HepG2 (cell line): ENCODE measurements at regions not wholly inside any gene's neighbourhood (a gene's known extent, or its start where the extent isn't known, plus 50 kb on each side); places are given as distances from the start of the nearest gene placed in this dataset.

Source experiments
- ATAC-seq: fragments of 200-7000 bp; cut with Tn5 transposase; 3 replicates; pipeline ENCODE4 v1.9.1; 2020; ENCODE audit warnings: mild to moderate bottlenecking, moderate library complexity
- BruUV-seq: library from RNA; stranded (reverse); fragments of 400-500 nt; replicated peaks from 2 replicates; lab custom pipeline; 2021; lab: Mats Ljungman, UMichigan
- CTCF ChIA-PET: fragments of 300-600 bp; formaldehyde crosslinking; extraction: SDS; loops from one replicate; lab custom pipeline; 2021; ENCODE audit warnings: low total read pairs, inconsistent platforms, low intra/inter-chr PET ratio; lab: Yijun Ruan, JAX
- POLR2A ChIA-PET: fragments of 350-600 bp; sonication (Branson Sonifier 250); formaldehyde crosslinking; loops from one replicate; lab custom pipeline; 2020; ENCODE audit warnings: antibody characterized with exemption, inconsistent platforms; lab: Yijun Ruan, JAX
- DNase-seq: peaks from one replicate; pipeline ENCODE4 v3.0.0-alpha.2; 2015; ENCODE audit warnings: low spot score
- FAIRE-seq: peaks from 3 replicates; lab custom pipeline; 2011; peaks lifted over from hg19 to GRCh38; lab: Jason Lieb, UNC
- H2AFZ ChIP-seq: one replicate; pipeline ENCODE4 v1.6.1; 2011; ENCODE audit warnings: low read length, inconsistent platforms
- H3K27ac ChIP-seq: fragments of 300-600 bp; 3 replicates; pipeline ENCODE4 v1.8.0; 2011; ENCODE audit warnings: mixed run types, mild to moderate bottlenecking, mixed read lengths, low read length, inconsistent platforms; ENCODE audit not compliant: insufficient read depth; ENCODE audit errors: extremely low read length
- H3K27me3 ChIP-seq, 2 experiments: fragments of 200-600 bp in 1 of 2; 2 replicates in 1 of 2; 3 replicates in 1 of 2; pipeline versions ENCODE4 v1.6.0 to v1.8.0; 2011; ENCODE audit warnings: low read length in 2 of 2, mild to moderate bottlenecking in 2 of 2, moderate library complexity in 2 of 2, inconsistent platforms in 1 of 2; ENCODE audit not compliant: insufficient read depth in 2 of 2, control insufficient read depth in 1 of 2
- H3K36me3 ChIP-seq, 2 experiments: fragments of 200-600 bp in 1 of 2; replicated peaks in 1 of 2; 2 replicates in 1 of 2; 3 replicates in 1 of 2; pipeline versions ENCODE4 v1.5.1 to v1.8.0; 2011; ENCODE audit warnings: low read length in 2 of 2, inconsistent platforms in 1 of 2; ENCODE audit not compliant: insufficient read depth in 2 of 2, control insufficient read depth in 1 of 2
- H3K4me1 ChIP-seq: 2 replicates; pipeline ENCODE4 v1.5.1; 2012; ENCODE audit warnings: low read length, inconsistent platforms; ENCODE audit not compliant: insufficient read depth
- H3K4me2 ChIP-seq: 2 replicates; pipeline ENCODE4 v1.6.0; 2011; ENCODE audit warnings: low read depth, low read length, inconsistent platforms
- H3K4me3 ChIP-seq, 3 experiments: fragments of 200-600 bp in 1 of 3; sonication (generic), shearing (Covaris generic) in 1 of 3; replicated peaks in 1 of 3; 2 replicates each; pipeline ENCODE4 v1.5.1; 2011 to 2016; ENCODE audit warnings: low read length in 3 of 3, inconsistent platforms in 2 of 3, low read depth in 2 of 3, mild to moderate bottlenecking in 2 of 3, control low read depth in 1 of 3, mixed read lengths in 1 of 3; ENCODE audit not compliant: insufficient read depth in 1 of 3
- H3K79me2 ChIP-seq: one replicate; pipeline ENCODE4 v1.6.1; 2011; ENCODE audit warnings: low read length, inconsistent platforms; ENCODE audit not compliant: insufficient read depth
- H3K9ac ChIP-seq: 2 replicates; pipeline ENCODE4 v1.6.0; 2011; ENCODE audit warnings: mild to moderate bottlenecking, low read depth, low read length, inconsistent platforms; ENCODE audit not compliant: insufficient read depth
- H3K9me3 ChIP-seq: 2 replicates; pipeline ENCODE4 v1.5.1; 2012; ENCODE audit warnings: mild to moderate bottlenecking, low read length
- H4K20me1 ChIP-seq: 2 replicates; pipeline ENCODE4 v1.6.0; 2011; ENCODE audit warnings: inconsistent platforms, mild to moderate bottlenecking, low read length, moderate library complexity; ENCODE audit not compliant: insufficient read depth
- ATF1 ChIP-seq: IDR thresholded peaks from 2 replicates; pipeline ENCODE4 v1.6.1; 2016; ENCODE audit warnings: mild to moderate bottlenecking, control low read depth
- ERF ChIP-seq: IDR thresholded peaks from 2 replicates; pipeline ENCODE4 v1.6.1; 2018; ENCODE audit warnings: missing biosample characterization, missing genetic modification reagents
- FOXA1 ChIP-seq, 2 experiments: fragments of 450-650 bp in 1 of 2; sonication (generic) in 1 of 2; formaldehyde crosslinking in 1 of 2; IDR thresholded peaks; 2 replicates each; pipeline versions ENCODE4 v1.4.0 to v1.6.1; 2016 to 2020; ENCODE audit warnings: missing genetic modification reagents in 1 of 2
- GATAD2A ChIP-seq: IDR thresholded peaks from 2 replicates; pipeline ENCODE4 v1.6.1; 2016
- HDAC6 ChIP-seq: fragments of 200-600 bp; sonication (generic); IDR thresholded peaks from 2 replicates; pipeline ENCODE4 v1.7.0; 2017; ENCODE audit warnings: mild to moderate bottlenecking, antibody characterized with exemption, low read length, low read depth
- HNRNPUL1 ChIP-seq: fragments of 200-400 bp; formaldehyde crosslinking; IDR thresholded peaks from 2 replicates; pipeline ENCODE4 v1.6.1; 2017; ENCODE audit warnings: low read depth, mild to moderate bottlenecking, low read length, moderate library complexity
- MED8 ChIP-seq: sonication (generic); formaldehyde crosslinking; IDR thresholded peaks from 2 replicates; pipeline ENCODE4 v1.8.1; 2023; ENCODE audit warnings: mild to moderate bottlenecking, missing genetic modification reagents; ENCODE audit not compliant: insufficient replicate concordance
- NFKB2 ChIP-seq: sonication (generic); formaldehyde crosslinking; IDR thresholded peaks from 2 replicates; pipeline ENCODE4 v1.4.0; 2020; ENCODE audit warnings: missing genetic modification reagents, borderline replicate concordance
- NFYB ChIP-seq: sonication (generic); formaldehyde crosslinking; IDR thresholded peaks from 2 replicates; pipeline ENCODE4 v1.4.0; 2020; ENCODE audit warnings: missing genetic modification reagents
- SP2 ChIP-seq: sonication (generic); formaldehyde crosslinking; IDR thresholded peaks from 2 replicates; pipeline ENCODE4 v1.5.1; 2020; ENCODE audit warnings: mild to moderate bottlenecking, missing genetic modification reagents
- ZBTB38 ChIP-seq: sonication (generic); formaldehyde crosslinking; IDR thresholded peaks from 2 replicates; pipeline ENCODE4 v1.5.1; 2020; ENCODE audit warnings: mild to moderate bottlenecking, missing genetic modification reagents
- ZBTB8A ChIP-seq: sonication (generic); formaldehyde crosslinking; IDR thresholded peaks from 2 replicates; pipeline ENCODE4 v1.4.0; 2020; ENCODE audit warnings: mild to moderate bottlenecking, low read depth, missing genetic modification reagents, borderline replicate concordance
- ZFP82 ChIP-seq: sonication (generic); formaldehyde crosslinking; IDR thresholded peaks from 2 replicates; pipeline ENCODE4 v1.5.1; 2020; ENCODE audit warnings: mild to moderate bottlenecking, missing genetic modification reagents, borderline replicate concordance
- ZNF274 ChIP-seq: sonication (generic); formaldehyde crosslinking; IDR thresholded peaks from 2 replicates; pipeline ENCODE4 v1.5.1; 2020; ENCODE audit warnings: mild to moderate bottlenecking, missing genetic modification reagents
- ZNF281 ChIP-seq: sonication (generic); formaldehyde crosslinking; IDR thresholded peaks from 2 replicates; pipeline ENCODE4 v1.4.0; 2020; ENCODE audit warnings: missing genetic modification reagents, borderline replicate concordance
- ZNF468 ChIP-seq: sonication (generic); formaldehyde crosslinking; IDR thresholded peaks from 2 replicates; pipeline ENCODE4 v1.8.0; 2022; ENCODE audit warnings: mild to moderate bottlenecking, moderate library complexity, missing genetic modification reagents
- ZNF567 ChIP-seq: sonication (generic); formaldehyde crosslinking; IDR thresholded peaks from 2 replicates; pipeline ENCODE4 v1.8.1; 2023; ENCODE audit warnings: mild to moderate bottlenecking, missing genetic modification reagents, borderline replicate concordance
- ZNF605 ChIP-seq: sonication (generic); formaldehyde crosslinking; IDR thresholded peaks from 2 replicates; pipeline ENCODE4 v1.8.0; 2022; ENCODE audit warnings: mild to moderate bottlenecking, missing genetic modification reagents
- ZZZ3 ChIP-seq: sonication (generic); formaldehyde crosslinking; IDR thresholded peaks from 2 replicates; pipeline ENCODE4 v1.4.0; 2020; ENCODE audit warnings: missing genetic modification reagents, mild to moderate bottlenecking, borderline replicate concordance
- WGBS: methylation state at CpG from one replicate; pipeline ENCODE4 v1.1.6; 2017; ENCODE audit warnings: low lambda C conversion rate; 5-methylcytosine and 5-hydroxymethylcytosine counted together
- in situ Hi-C: cut with HindIII; loops from 2 replicates; pipeline ENCODE4 v1.10.0; 2017; ENCODE audit warnings: low pct_unique_long_range_greater_than_20kb; ENCODE audit not compliant: extremely low pct_ligation_motif_present
- intact Hi-C: fragments of 100-400 bp; cut with micrococcal nuclease; formaldehyde crosslinking; loops from one replicate; pipeline ENCODE4 v1.10.0; 2022; ENCODE audit not compliant: unreplicated experiment

DNA sequence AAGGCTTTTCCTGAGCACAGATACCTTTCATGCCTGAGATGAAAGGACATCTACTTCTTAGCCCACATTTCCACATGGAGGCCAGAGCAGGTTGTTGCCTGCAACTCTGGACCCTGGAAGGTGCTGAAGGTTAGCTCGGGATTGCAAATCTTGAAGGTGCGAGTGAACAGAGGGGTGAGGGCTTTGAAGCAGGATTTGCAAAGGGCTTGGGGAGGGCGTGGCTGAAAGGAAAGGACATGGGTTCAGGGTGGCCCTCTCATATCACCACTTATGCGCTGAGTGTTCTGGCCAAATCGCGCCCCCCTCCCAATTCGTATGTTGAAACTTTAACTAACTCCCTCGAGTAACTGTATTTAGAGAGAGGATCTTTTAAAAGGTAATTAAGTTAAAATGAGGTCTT, 501.6 kb downstream of the MIAT start (continued):
- TF ChIP-seq ZNF281 (no peak), ZNF567 (CRISPR knock-in tag) (no peak), NFYB (no peak), MED8 (CRISPR knock-in tag) (no peak)

DNA sequence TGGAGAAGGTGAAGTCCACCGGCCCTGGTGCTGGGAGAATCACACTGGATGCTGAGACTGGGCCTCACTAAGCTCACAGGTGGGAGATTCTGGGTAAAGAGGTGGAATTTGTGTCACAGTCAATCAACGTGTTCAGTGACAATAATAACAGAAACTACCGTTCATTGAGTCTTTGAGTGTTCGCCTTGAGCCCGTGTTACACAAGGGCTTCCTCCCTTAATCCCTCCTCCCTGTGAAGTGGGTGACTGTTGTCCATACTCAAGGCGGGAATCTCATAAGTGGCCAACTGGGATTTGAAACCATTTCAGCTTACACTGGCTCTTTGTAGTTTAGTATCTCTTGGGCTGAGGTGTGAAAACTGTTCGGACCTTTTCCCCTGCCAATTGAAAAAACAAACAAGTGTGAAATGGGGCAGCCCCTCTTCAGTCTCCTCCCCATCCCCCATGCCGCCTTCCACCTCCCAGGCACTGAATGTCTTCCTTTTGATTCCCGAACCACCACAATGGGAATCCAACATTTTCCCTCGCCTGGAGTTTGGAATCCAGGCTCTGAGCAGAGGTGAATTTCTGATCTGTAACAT, 502.4 kb downstream of the MIAT start:
- BruUV-seq: no TSS peak
- in situ Hi-C loops (no loop called here), intact Hi-C loops (no loop called here)
- Histone ChIP-seq H3K79me2 (no peaks in the 10 kb centered on the region), H4K20me1 (no peaks in the 10 kb centered on the region), H3K36me3 (no peaks in the 10 kb centered on the region), H3K9ac (no peak overlapping the region), H3K27ac (no peak overlapping the region), H3K4me1 (no peaks in the 10 kb centered on the region), H3K27me3 (peaks cover 0 to 6% of the 10 kb centered on the region in 2 experiments; a peak in 2 of 5 replicates), H3K4me2 (no peak overlapping the region), H3K4me3 (no peak overlapping the region), H2AFZ (no peak overlapping the region), H3K9me3 (no peaks in the 10 kb centered on the region)
- ATAC-seq: no peak
- CTCF ChIA-PET: no interaction called here
- DNase-seq: no peak
- 14% methylated on average over 9 of the region's 10 CpGs for WGBS
- POLR2A ChIA-PET: no interaction called here
- no peak for FAIRE-seq
- TF ChIP-seq NFKB2 (CRISPR knock-in tag): no peak
- no peak for TF ChIP-seq ZFP82 (CRISPR knock-in tag)
- TF ChIP-seq HNRNPUL1: no peak
- TF ChIP-seq SP2 (CRISPR knock-in tag): no peak
- TF ChIP-seq ZBTB38: no peak
- no peak for TF ChIP-seq ZZZ3 (CRISPR knock-in tag)
- TF ChIP-seq ZBTB8A (CRISPR knock-in tag): no peak
- TF ChIP-seq FOXA1 (IDR thresholded peaks at IDR 0.05): no peak
- TF ChIP-seq FOXA1 (CRISPR knock-in tag; IDR thresholded peaks at IDR 0.05): no peak
- TF ChIP-seq HDAC6: no peak
- no peak for TF ChIP-seq ATF1 (CRISPR knock-in tag)
- no peak for TF ChIP-seq ZNF468 (CRISPR knock-in tag)
- TF ChIP-seq ZNF605 (CRISPR knock-in tag): no peak
- no peak for TF ChIP-seq ZNF274 (CRISPR knock-in tag)
- TF ChIP-seq ERF: no peak
- TF ChIP-seq GATAD2A (CRISPR knock-in tag): no peak
